ENCODE measurements at regions not wholly inside any gene's neighbourhood (a gene's known extent, or its start where the extent isn't known, plus 50 kb on each side); places are given as distances from the start of the nearest gene placed in this dataset.

DNA sequence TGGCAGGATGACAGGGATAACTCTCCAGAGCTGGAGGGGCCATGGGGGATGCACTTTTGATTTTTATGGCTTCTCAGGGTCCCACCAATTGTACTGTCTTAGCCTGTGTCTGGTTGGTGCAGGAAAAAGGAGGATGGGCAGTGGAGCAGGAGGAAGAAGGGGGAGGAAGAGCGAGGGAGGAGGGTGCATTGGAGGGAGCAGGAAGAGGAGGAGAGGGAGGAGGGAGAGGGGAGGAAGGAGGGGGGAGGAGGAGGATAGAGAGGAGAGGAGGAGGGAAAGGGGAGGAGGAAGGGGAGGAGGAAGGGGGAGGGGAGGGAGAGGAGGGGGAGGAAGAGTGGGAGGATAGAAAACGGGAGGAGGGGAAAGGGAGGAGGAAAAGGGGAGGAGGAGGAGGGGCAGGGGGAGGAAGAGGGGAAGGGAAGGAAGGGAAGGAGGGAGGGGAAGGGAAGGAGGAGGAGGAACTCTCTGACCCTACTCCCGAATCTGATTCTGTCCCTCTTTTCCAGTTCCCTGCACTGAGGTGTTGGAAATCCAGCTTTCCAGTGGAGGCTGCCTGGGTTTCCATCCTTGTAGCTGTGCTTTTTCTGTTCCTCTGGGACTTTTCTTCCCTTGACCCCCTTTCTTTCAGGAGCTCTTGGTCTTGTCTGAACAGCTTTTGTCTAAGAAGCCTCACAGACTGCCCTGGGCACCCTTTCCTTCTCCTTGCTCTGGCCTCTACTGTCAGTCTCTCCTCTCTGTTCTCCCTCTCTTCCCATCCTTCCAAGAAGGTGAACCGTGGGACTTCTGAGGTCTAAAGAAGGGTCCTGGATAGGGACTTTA, 149.4 kb downstream of the DHX35 start:
- no peak for TF ChIP-seq POLR2A (IDR thresholded peaks at IDR 0.05; ENCODE audit: low read length)
- TF ChIP-seq GATA1 (IDR thresholded peaks at IDR 0.05; ENCODE audit: low read depth, low read length) = no peak
